ENCODE measurements at regions not wholly inside any gene's neighbourhood (a gene's known extent, or its start where the extent isn't known, plus 50 kb on each side); places are given as distances from the start of the nearest gene placed in this dataset.

GRCh38 chr13:95497381-95497807 is 55.1 kb upstream of the CLDN10 start:
- DNase-seq (ENCODE audit: low spot score): no peak

- no peak for DNase-seq (ENCODE audit: low spot score)
Observed at GRCh38 chr13:95498886-95499285, 53.6 kb upstream of the CLDN10 start.

- DNase-seq (ENCODE audit: low spot score): no peak
Observed at GRCh38 chr13:95499811-95500712, 52.5 kb upstream of the CLDN10 start.

DNA sequence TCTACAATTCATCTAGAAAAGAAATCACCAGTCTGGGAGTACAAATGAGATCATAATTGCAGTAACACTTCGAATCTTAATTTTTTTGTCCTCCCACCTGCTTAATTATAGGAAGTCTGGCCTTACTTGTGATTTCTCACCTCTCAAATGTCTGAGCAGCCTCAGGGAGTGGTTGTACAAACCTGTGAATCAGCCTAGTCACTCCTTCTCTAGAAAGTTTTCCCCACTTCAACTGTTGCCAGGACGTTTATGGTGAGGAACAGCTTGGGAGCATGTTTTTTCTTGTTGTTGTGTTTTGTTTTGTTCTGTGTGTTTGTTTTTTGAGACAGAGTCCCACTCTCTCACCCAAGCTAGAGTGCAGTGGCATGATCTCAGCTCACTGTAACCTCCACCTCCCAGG is 50.3 kb upstream of the CLDN10 start:
- no peak for DNase-seq (ENCODE audit: low spot score)
